Lower leg skin (tissue), 4 donors: ENCODE measurements at regions not wholly inside any gene's neighbourhood (a gene's known extent, or its start where the extent isn't known, plus 50 kb on each side); places are given as distances from the start of the nearest gene placed in this dataset.

Experiments
- DNase-seq, 2 donors: peaks; one replicate each; pipeline ENCODE4 v3.0.0-alpha.2; 2019; ENCODE audit warnings: low spot score in 2 of 2
- H3K4me3 ChIP-seq: fragments of 200-600 bp; sonication (generic); 2 replicates; pipeline ENCODE4 v1.5.1; 2017; ENCODE audit warnings: mild to moderate bottlenecking, low read depth; ENCODE audit not compliant: poor library complexity, severe bottlenecking
- CTCF ChIP-seq, 3 donors: fragments of 450-650 bp; IDR thresholded peaks; one replicate each; pipeline ENCODE4 v1.5.1; 2016; ENCODE audit warnings: antibody characterized with exemption in 3 of 3, mild to moderate bottlenecking in 3 of 3, moderate library complexity in 2 of 3
- POLR2A ChIP-seq, 2 donors: fragments of 450-650 bp; IDR thresholded peaks; one replicate each; pipeline ENCODE4 v1.6.1; 2016 to 2017; ENCODE audit warnings: antibody characterized with exemption in 2 of 2, mild to moderate bottlenecking in 1 of 2, moderate library complexity in 1 of 2
- WGBS, 2 donors: methylation state at CpG; one replicate each; pipeline ENCODE4 v1.1.5; 2018; 5-methylcytosine and 5-hydroxymethylcytosine counted together
- intact Hi-C: fragments of 100-400 bp; cut with DNase I; formaldehyde crosslinking; loops from one replicate; pipeline ENCODE4 v1.15.0; 2023; ENCODE audit warnings: low total_unique reads
- microRNA-seq, 2 donors: library from miRNA; unstranded; fragments of <30 nt; microRNA quantifications; one replicate each; pipeline ENCODE4, GENCODE V29; 2016; ENCODE audit warnings: borderline replicate concordance in 2 of 2, borderline number of aligned reads in 1 of 2

GRCh38 chr10:1809139-1809741 lies 71.9 kb upstream of the ADARB2 start:
- H3K4me3 ChIP-seq, result no peak overlapping the region
- no peak for DNase-seq
- intact Hi-C loops, result no loop called here
- 90% methylated on average over 27 of the region's 27 CpGs for WGBS, 2 donors
- TF ChIP-seq POLR2A (IDR thresholded peaks at IDR 0.05) (no peak), CTCF (IDR thresholded peaks at IDR 0.05) (no peak)

GRCh38 chr10:1807924-1808323 lies 70.6 kb upstream of the ADARB2 start:
- intact Hi-C loops, result no loop called here
- 88 to 91% methylated on average over 25 of the region's 25 CpGs for WGBS, 2 donors
- no peak overlapping the region for H3K4me3 ChIP-seq
- DNase-seq, result no peak
- TF ChIP-seq CTCF (IDR thresholded peaks at IDR 0.05) (no peak), POLR2A (IDR thresholded peaks at IDR 0.05) (no peak)

GRCh38 chr10:1807196-1807595 lies 69.9 kb upstream of the ADARB2 start:
- no peak overlapping the region for H3K4me3 ChIP-seq
- TF ChIP-seq CTCF (IDR thresholded peaks at IDR 0.05) (no peak), POLR2A (IDR thresholded peaks at IDR 0.05) (no peak)
- no peak for DNase-seq
- intact Hi-C loops, result no loop called here
- 76 to 80% methylated on average over 8 to 9 of the region's 9 CpGs for WGBS, 2 donors

- WGBS, 2 donors, result 88 to 93% methylated on average over 2 of the region's 2 CpGs
- no peak for DNase-seq
- no peak for TF ChIP-seq POLR2A (IDR thresholded peaks at IDR 0.05)
- TF ChIP-seq CTCF (IDR thresholded peaks at IDR 0.05), result no peak
- intact Hi-C loops, result no loop called here
- no peak overlapping the region for H3K4me3 ChIP-seq
These were observed 65.1 kb upstream of the ADARB2 start for GRCh38 chr10:1802413-1802812.

- TF ChIP-seq POLR2A (IDR thresholded peaks at IDR 0.05) (no peak), CTCF (IDR thresholded peaks at IDR 0.05) (no peak)
- no peak for DNase-seq
- WGBS, 2 donors, result 64% methylated on average over 9 of the region's 9 CpGs
These were observed 51.1 kb upstream of the ADARB2 start for GRCh38 chr10:1788401-1788800.

More at GRCh38 chr10:1788401-1788800, 51.1 kb upstream of the ADARB2 start:
- H3K4me3 ChIP-seq, result no peak overlapping the region
- intact Hi-C loops, result no loop called here

Small RNAs in the stretch of these regions (microRNA-seq; reads per million reads assigned to microRNA genes)
- 0 reads per million in 2 donors for gene MIR6072
